CD14-positive monocyte (primary cell): ENCODE measurements at regions not wholly inside any gene's neighbourhood (a gene's known extent, or its start where the extent isn't known, plus 50 kb on each side); places are given as distances from the start of the nearest gene placed in this dataset.

ENCODE experiments used
- DNase-seq, 3 donors: peaks; one replicate each; pipeline ENCODE4 v3.0.0-alpha.2; 2011 to 2022
- H2AFZ ChIP-seq: 2 replicates; pipeline ENCODE4 v1.6.0; 2012; ENCODE audit warnings: mild to moderate bottlenecking, low read depth, low read length, inconsistent platforms; ENCODE audit not compliant: insufficient read depth, poor library complexity, severe bottlenecking
- H3K27ac ChIP-seq, 2 donors: 1 replicate in 1 of 2; 2 replicates in 1 of 2; pipeline ENCODE4 v1.5.1; 2012 to 2013; ENCODE audit warnings: low read length in 2 of 2, control low read depth in 1 of 2, inconsistent platforms in 1 of 2, low read depth in 1 of 2, mild to moderate bottlenecking in 1 of 2
- H3K27me3 ChIP-seq, 2 donors: one replicate each; pipeline versions ENCODE4 v1.6.0 to v1.6.1; 2011 to 2013; ENCODE audit warnings: low read length in 2 of 2; ENCODE audit not compliant: control insufficient read depth in 2 of 2, insufficient read depth in 2 of 2
- H3K36me3 ChIP-seq, 2 donors: replicated peaks in 1 of 2; 1 replicate in 1 of 2; 2 replicates in 1 of 2; pipeline versions ENCODE4 v1.5.1 to v1.6.1; 2012 to 2013; ENCODE audit warnings: low read length in 2 of 2, control low read depth in 1 of 2, inconsistent platforms in 1 of 2, mild to moderate bottlenecking in 1 of 2; ENCODE audit not compliant: insufficient read depth in 2 of 2, control insufficient read depth in 1 of 2
- H3K4me1 ChIP-seq, 2 donors: 1 replicate in 1 of 2; 2 replicates in 1 of 2; pipeline versions ENCODE4 v1.5.1 to v1.6.1; 2012 to 2013; ENCODE audit warnings: low read length in 2 of 2, control low read depth in 1 of 2, inconsistent platforms in 1 of 2, mild to moderate bottlenecking in 1 of 2, moderate library complexity in 1 of 2; ENCODE audit not compliant: insufficient read depth in 2 of 2, control insufficient read depth in 1 of 2
- H3K4me2 ChIP-seq: replicated peaks from 2 replicates; pipeline ENCODE3; 2012; ENCODE audit warnings: low read length, moderate library complexity, mild to moderate bottlenecking; ENCODE audit not compliant: poor library complexity, severe bottlenecking; ENCODE audit errors: extremely low read depth
- H3K4me3 ChIP-seq, 3 experiments: fragments of 200-600 bp in 1 of 3; sonication (generic) in 1 of 3; replicated peaks in 1 of 3; 1 replicate in 2 of 3; 2 replicates in 1 of 3; pipeline ENCODE4 v1.5.1; 2011 to 2013; ENCODE audit warnings: low read length in 3 of 3, mild to moderate bottlenecking in 3 of 3, control low read depth in 2 of 3, low read depth in 2 of 3, inconsistent platforms in 1 of 3, moderate library complexity in 1 of 3
- H3K79me2 ChIP-seq: 2 replicates; pipeline ENCODE4 v1.6.0; 2012; ENCODE audit warnings: mild to moderate bottlenecking, control low read depth, inconsistent platforms, low read length, moderate library complexity; ENCODE audit not compliant: insufficient read depth
- H3K9ac ChIP-seq: 2 replicates; pipeline ENCODE4 v1.6.0; 2017; ENCODE audit warnings: low read length, mild to moderate bottlenecking; ENCODE audit not compliant: insufficient read depth, poor library complexity, severe bottlenecking
- H3K9me3 ChIP-seq, 2 donors: replicated peaks in 1 of 2; 1 replicate in 1 of 2; 2 replicates in 1 of 2; pipeline versions ENCODE4 v1.5.1 to v1.6.1; 2012 to 2013; ENCODE audit warnings: low read length in 2 of 2, control low read depth in 1 of 2; ENCODE audit not compliant: control insufficient read depth in 1 of 2, insufficient read depth in 1 of 2
- H4K20me1 ChIP-seq: 2 replicates; pipeline ENCODE4 v1.6.0; 2012; ENCODE audit warnings: mild to moderate bottlenecking, low read length, control low read depth, moderate library complexity; ENCODE audit not compliant: insufficient read depth
- H3K27ac Mint-ChIP-seq, 7 donors: one replicate each; pipeline ENCODE4 v1.8.0; 2020; ENCODE audit warnings: mild to moderate bottlenecking in 7 of 7, mixed read lengths in 7 of 7, moderate library complexity in 6 of 7, inconsistent platforms in 2 of 7
- H3K27me3 Mint-ChIP-seq, 3 donors: one replicate each; pipeline ENCODE4 v1.8.0; 2021 to 2022; ENCODE audit warnings: low read depth in 3 of 3, mild to moderate bottlenecking in 3 of 3, mixed read lengths in 3 of 3, moderate library complexity in 3 of 3, inconsistent platforms in 1 of 3
- H3K36me3 Mint-ChIP-seq, 2 donors: one replicate each; pipeline ENCODE4 v1.8.0; 2020; ENCODE audit warnings: mixed read lengths in 2 of 2, inconsistent platforms in 1 of 2, mild to moderate bottlenecking in 1 of 2
- H3K4me1 Mint-ChIP-seq: one replicate; pipeline ENCODE4 v1.8.0; 2020; ENCODE audit warnings: mild to moderate bottlenecking, mixed read lengths
- H3K4me3 Mint-ChIP-seq, 2 donors: one replicate each; pipeline ENCODE4 v1.8.0; 2020; ENCODE audit warnings: mild to moderate bottlenecking in 2 of 2, mixed read lengths in 2 of 2, moderate library complexity in 1 of 2
- H3K9me3 Mint-ChIP-seq, 7 donors: one replicate each; pipeline ENCODE4 v1.8.0; 2020 to 2022; ENCODE audit warnings: mixed read lengths in 7 of 7, mild to moderate bottlenecking in 6 of 7, moderate library complexity in 6 of 7, inconsistent platforms in 2 of 7
- CTCF ChIP-seq: fragments of 200-600 bp; IDR thresholded peaks from one replicate; pipeline ENCODE4 v1.8.0; 2022; ENCODE audit warnings: antibody characterized with exemption, mild to moderate bottlenecking
- WGBS: methylation state at CpG from one replicate; pipeline ENCODE4 v1.1.5; 2013; ENCODE audit warnings: missing lambda C conversion rate; ENCODE audit not compliant: insufficient coverage; 5-methylcytosine and 5-hydroxymethylcytosine counted together
- intact Hi-C, 2 donors: fragments of 100-400 bp; cut with micrococcal nuclease; formaldehyde crosslinking; loops; one replicate each; pipeline versions ENCODE4 v1.15.0 to v1.15.1; 2023

- H3K27me3 Mint-ChIP-seq, result peaks cover 2 to 4% (median 4%) of the 10 kb centered on the region in 3 donors
- no peak overlapping the region for H3K4me3 Mint-ChIP-seq
- Histone ChIP-seq H3K4me2 (no peak overlapping the region), H3K27ac (no peak overlapping the region), H3K27me3 (no peaks in the 10 kb centered on the region), H3K36me3 (no peaks in the 10 kb centered on the region), H3K4me1 (no peaks in the 10 kb centered on the region), H4K20me1 (no peaks in the 10 kb centered on the region), H3K9me3 (no peaks in the 10 kb centered on the region), H3K4me3 (no peak overlapping the region), H3K9ac (no peak overlapping the region), H3K79me2 (no peaks in the 10 kb centered on the region), H2AFZ (no peak overlapping the region)
- intact Hi-C loops, result no loop called here
- WGBS, result 97% methylated on average over 6 of the region's 7 CpGs
- peaks cover 0 to 2% (median 0%) of the 10 kb centered on the region in 7 donors for H3K9me3 Mint-ChIP-seq
- no peak for DNase-seq
- no peak overlapping the region for H3K27ac Mint-ChIP-seq
- no peaks in the 10 kb centered on the region for H3K4me1 Mint-ChIP-seq
- no peaks in the 10 kb centered on the region for H3K36me3 Mint-ChIP-seq
- no peak for TF ChIP-seq CTCF
Measured at GRCh38 chr2:205860885-205861284, 178.6 kb downstream of the NRP2 start.

GRCh38 chr2:205860181-205860580, 177.9 kb downstream of the NRP2 start:
- DNase-seq, result no peak
- Mint-ChIP-seq H3K36me3 (no peaks in the 10 kb centered on the region), H3K9me3 (peaks cover 0 to 5% (median 3%) of the 10 kb centered on the region in 7 donors), H3K4me1 (no peaks in the 10 kb centered on the region), H3K27ac (no peak overlapping the region), H3K27me3 (peaks cover 2 to 6% (median 4%) of the 10 kb centered on the region in 3 donors), H3K4me3 (no peak overlapping the region)
- Histone ChIP-seq H4K20me1 (no peaks in the 10 kb centered on the region), H3K4me3 (no peak overlapping the region), H3K27me3 (no peaks in the 10 kb centered on the region), H3K4me2 (no peak overlapping the region), H2AFZ (no peak overlapping the region), H3K27ac (no peak overlapping the region), H3K36me3 (no peaks in the 10 kb centered on the region), H3K4me1 (no peaks in the 10 kb centered on the region), H3K79me2 (no peaks in the 10 kb centered on the region), H3K9me3 (no peaks in the 10 kb centered on the region), H3K9ac (no peak overlapping the region)
- intact Hi-C loops, result no loop called here
- 90% methylated on average over 9 of the region's 9 CpGs for WGBS
- TF ChIP-seq CTCF, result no peak
